Type B pancreatic cell (in vitro differentiated cells): ENCODE measurements at regions not wholly inside any gene's neighbourhood (a gene's known extent, or its start where the extent isn't known, plus 50 kb on each side); places are given as distances from the start of the nearest gene placed in this dataset.
"Not testable (repeated sequence)": the region's sequence is repeated elsewhere in the genome, so short reads cannot be mapped to it uniquely, and the experiment has no call there.

Experiments used
- DNase-seq: peaks from one replicate; pipeline ENCODE4 v3.0.0; 2021; ENCODE audit warnings: mixed read lengths; ENCODE audit not compliant: unreplicated experiment; ENCODE audit errors: extremely low spot score
- H3K27ac Mint-ChIP-seq: 2 replicates; pipeline ENCODE4 v1.8.0; 2021; ENCODE audit warnings: mild to moderate bottlenecking, mixed read lengths
- H3K27me3 Mint-ChIP-seq: 2 replicates; pipeline ENCODE4 v1.8.0; 2021; ENCODE audit warnings: mixed read lengths
- H3K36me3 Mint-ChIP-seq: 2 replicates; pipeline ENCODE4 v1.8.0; 2021; ENCODE audit warnings: mixed read lengths
- H3K4me1 Mint-ChIP-seq: one replicate; pipeline ENCODE4 v1.8.0; 2021; ENCODE audit warnings: mixed read lengths; ENCODE audit not compliant: unreplicated experiment
- H3K4me3 Mint-ChIP-seq: 2 replicates; pipeline ENCODE4 v1.8.0; 2021; ENCODE audit warnings: mild to moderate bottlenecking, mixed read lengths
- H3K9me3 Mint-ChIP-seq: 2 replicates; pipeline ENCODE4 v1.8.0; 2021; ENCODE audit warnings: mixed read lengths
- TF ChIP-seq, protein P1 (sequence below): fragments of 200-600 bp; sonication (generic); conservative IDR thresholded peaks from 2 replicates; pipeline ENCODE4 v1.5.0; 2021; ENCODE audit warnings: antibody characterized with exemption, mild to moderate bottlenecking

DNA sequence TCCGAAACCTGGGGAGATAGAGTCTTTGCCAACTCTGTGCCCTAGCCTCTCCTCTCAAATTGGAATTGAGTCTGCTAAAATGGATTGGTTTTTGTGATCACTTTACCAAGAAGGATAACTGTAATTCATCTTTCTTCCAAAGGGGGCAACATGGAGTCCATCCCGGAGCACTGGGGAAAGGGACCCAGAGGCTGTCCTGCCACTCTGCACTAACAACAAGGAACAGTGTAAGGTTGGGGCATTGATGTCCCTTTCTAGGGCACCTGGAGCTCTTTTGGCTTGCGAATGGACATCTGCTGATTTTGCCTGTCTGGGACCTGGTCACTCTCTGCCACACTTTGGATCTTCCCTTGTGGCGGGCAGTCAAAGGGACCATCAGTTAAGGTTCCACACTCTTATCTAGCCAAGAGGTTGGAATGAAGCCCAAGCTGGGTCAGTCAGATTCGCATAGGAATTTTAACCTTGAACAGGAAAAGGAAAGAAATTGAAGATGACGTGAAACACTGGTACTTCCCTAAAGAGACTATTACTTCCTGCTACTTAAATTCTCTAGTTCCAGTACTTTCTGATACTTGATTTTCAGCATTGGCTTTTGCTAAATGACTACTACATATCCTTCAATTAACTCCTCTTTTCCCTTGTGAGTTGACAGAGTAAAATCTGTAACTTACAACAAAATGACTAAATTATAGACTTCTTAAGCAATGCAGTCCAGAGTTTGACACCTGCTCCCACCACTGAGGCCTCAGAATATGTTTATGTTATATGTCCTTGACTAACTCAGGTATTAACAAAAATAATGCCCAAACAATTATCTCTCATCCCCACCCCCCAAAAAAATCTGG is 64.7 kb upstream of the KLF7 start:
- no peak overlapping the region for H3K27ac Mint-ChIP-seq
- TF ChIP-seq, protein P1, sequence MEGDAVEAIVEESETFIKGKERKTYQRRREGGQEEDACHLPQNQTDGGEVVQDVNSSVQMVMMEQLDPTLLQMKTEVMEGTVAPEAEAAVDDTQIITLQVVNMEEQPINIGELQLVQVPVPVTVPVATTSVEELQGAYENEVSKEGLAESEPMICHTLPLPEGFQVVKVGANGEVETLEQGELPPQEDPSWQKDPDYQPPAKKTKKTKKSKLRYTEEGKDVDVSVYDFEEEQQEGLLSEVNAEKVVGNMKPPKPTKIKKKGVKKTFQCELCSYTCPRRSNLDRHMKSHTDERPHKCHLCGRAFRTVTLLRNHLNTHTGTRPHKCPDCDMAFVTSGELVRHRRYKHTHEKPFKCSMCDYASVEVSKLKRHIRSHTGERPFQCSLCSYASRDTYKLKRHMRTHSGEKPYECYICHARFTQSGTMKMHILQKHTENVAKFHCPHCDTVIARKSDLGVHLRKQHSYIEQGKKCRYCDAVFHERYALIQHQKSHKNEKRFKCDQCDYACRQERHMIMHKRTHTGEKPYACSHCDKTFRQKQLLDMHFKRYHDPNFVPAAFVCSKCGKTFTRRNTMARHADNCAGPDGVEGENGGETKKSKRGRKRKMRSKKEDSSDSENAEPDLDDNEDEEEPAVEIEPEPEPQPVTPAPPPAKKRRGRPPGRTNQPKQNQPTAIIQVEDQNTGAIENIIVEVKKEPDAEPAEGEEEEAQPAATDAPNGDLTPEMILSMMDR, result peak; percentile 73
- no peak for DNase-seq
- H3K4me1 Mint-ChIP-seq, result peaks cover 29% of the 10 kb centered on the region
- peaks cover 15% of the 10 kb centered on the region for H3K27me3 Mint-ChIP-seq
- no peaks in the 10 kb centered on the region for H3K36me3 Mint-ChIP-seq
- H3K9me3 Mint-ChIP-seq, result no peaks in the 10 kb centered on the region
- H3K4me3 Mint-ChIP-seq, result no peak overlapping the region

DNA sequence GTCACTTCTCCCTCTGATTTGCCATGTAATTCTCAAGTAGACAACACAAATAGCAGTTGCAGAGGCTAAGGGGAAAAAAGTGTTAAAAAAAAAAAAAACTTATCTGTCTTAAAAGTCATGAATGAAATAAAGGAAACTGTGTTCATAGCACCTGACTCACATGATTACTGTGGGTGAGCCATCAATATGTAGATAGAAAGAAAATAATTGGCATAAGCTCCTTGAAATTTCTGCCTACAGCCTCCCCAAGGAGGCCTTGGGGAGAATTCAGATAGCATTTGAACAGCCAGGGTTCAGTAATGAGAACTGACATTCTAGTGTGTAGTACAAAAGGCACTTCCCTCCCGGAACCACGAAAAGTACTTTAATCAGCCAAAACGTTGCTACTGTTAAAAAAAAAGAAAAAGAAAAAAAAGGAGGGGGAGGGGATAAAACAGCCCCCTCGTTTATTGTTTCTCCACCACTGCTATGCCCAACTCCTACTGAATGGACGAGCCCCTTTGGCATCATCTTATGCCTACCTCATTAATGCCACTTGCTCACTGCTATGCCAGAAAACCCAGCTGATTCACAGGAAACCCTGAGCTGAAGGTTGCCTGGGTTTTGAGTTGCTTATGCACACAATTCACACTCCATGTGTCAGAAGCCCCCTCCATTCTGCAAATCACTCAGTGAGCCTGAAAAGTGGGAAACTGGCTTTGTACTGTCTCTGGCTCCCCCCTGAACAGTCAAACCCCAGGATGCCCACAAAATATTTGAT is 65.5 kb upstream of the KLF7 start:
- Mint-ChIP-seq H3K4me3 (no peak overlapping the region), H3K27me3 (peaks cover 14% of the 10 kb centered on the region), H3K36me3 (no peaks in the 10 kb centered on the region), H3K27ac (no peak overlapping the region), H3K4me1 (peaks cover 29% of the 10 kb centered on the region), H3K9me3 (no peaks in the 10 kb centered on the region)
- TF ChIP-seq, protein P1, result no peak
- DNase-seq, result no peak

DNA sequence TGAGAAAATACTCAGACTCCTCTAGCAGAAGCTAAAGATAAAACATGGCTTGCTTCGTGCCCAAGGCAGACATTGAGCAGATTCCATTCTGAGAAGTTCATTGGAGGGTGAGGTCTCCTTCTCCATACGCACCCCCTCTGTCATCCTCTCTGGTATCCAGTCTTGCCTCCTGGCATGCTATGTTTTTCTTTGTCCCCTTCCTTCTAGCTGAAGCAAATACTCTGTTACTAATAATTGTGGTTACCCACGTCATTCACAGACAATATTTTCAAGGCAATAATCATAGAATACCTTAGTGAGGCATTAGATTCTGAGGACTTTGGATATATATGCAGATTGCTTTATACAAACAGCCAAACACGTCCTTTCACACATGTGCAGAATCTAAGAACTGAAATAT is 66.2 kb upstream of the KLF7 start:
- DNase-seq, result no peak
- TF ChIP-seq, protein P1, result no peak
- peaks cover 8% of the 10 kb centered on the region for H3K27me3 Mint-ChIP-seq
- H3K9me3 Mint-ChIP-seq, result no peaks in the 10 kb centered on the region
- H3K4me1 Mint-ChIP-seq, result peaks cover 22% of the 10 kb centered on the region
- H3K27ac Mint-ChIP-seq, result no peak overlapping the region
- no peaks in the 10 kb centered on the region for H3K36me3 Mint-ChIP-seq
- no peak overlapping the region for H3K4me3 Mint-ChIP-seq

DNA sequence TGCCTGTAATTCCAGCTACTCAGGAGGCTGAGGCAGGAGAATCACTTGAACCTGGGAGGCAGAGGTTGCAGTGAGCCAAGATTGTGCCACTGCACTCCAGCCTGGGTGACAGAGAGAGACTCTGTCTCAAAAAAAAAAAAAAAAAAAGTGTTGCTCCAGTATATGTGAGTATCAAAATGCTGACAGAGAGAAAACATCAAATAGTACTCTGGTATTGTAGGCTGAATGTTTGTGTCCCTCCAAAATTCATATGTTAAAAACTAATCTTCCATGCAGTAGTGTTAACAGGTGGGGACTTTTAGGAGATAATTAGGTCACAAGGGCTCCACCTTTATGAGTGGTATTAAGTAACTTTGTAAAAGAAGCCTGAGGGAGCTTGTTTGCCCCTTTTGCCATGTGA is 67.4 kb upstream of the KLF7 start:
- H3K27ac Mint-ChIP-seq, H3K27me3 Mint-ChIP-seq, H3K36me3 Mint-ChIP-seq, H3K9me3 Mint-ChIP-seq, DNase-seq, H3K4me3 Mint-ChIP-seq: not testable (repeated sequence)
- peaks cover 10% of the 10 kb centered on the region for H3K4me1 Mint-ChIP-seq

DNA sequence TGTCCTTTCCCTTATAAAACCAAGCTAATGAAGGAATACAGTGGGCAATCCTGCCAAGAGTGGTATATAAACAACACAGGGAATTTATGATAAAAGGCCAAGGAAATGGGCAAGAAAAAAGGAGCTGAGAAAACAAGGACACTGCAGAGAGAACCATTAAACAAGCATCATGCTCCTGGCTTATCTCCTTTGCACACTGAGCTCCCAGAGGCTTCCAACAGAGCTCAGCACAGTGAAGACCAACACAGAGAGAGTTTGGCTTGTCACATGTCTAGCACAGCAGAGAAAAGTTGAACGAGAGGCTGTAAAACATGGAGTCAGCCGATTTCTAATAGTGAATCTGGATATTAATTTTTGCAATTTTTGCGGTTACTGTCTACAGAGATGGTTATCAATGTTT is 68.0 kb upstream of the KLF7 start:
- Mint-ChIP-seq H3K4me3 (no peak overlapping the region), H3K36me3 (no peaks in the 10 kb centered on the region), H3K27ac (no peak overlapping the region), H3K9me3 (no peaks in the 10 kb centered on the region), H3K27me3 (peaks cover 3% of the 10 kb centered on the region), H3K4me1 (peaks cover 5% of the 10 kb centered on the region)
- TF ChIP-seq, protein P1, result no peak
- DNase-seq, result no peak

DNA sequence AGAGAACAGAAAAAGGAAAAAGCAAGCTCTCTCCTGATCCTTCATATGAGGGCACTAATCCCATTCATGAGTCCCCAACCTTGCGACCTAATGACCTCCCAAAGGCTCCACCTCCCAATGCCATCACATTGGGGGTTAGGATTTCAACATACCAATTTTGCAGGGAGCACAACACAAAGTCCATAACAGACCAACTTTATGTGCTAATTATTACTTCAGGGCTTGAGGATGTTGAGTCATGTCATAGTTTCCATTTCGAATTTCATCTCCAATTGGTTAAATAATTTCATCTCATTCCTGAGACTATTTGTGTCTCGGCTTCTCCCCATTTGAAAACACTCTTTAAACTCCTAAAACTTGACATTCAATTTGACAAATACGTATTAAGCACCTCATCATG is 69.9 kb upstream of the KLF7 start:
- Mint-ChIP-seq H3K27ac (no peak overlapping the region), H3K4me1 (peaks cover 11% of the 10 kb centered on the region), H3K4me3 (no peak overlapping the region), H3K36me3 (no peaks in the 10 kb centered on the region), H3K27me3 (no peaks in the 10 kb centered on the region), H3K9me3 (no peaks in the 10 kb centered on the region)
- DNase-seq, result no peak
- TF ChIP-seq, protein P1, result no peak
